Hypothalamus (tissue), 51 donors: ENCODE measurements at regions not wholly inside any gene's neighbourhood (a gene's known extent, or its start where the extent isn't known, plus 50 kb on each side); places are given as distances from the start of the nearest gene placed in this dataset.
"Not testable (repeated sequence)": the region's sequence is repeated elsewhere in the genome, so short reads cannot be mapped to it uniquely, and the experiment has no call there.

Experiments
- DNase-seq, 51 donors: peaks; one replicate each; lab custom pipeline; 2025; lab: John Stamatoyannopoulos, UW

- DNase-seq: no peak
These were observed 105.0 kb upstream of the PRSS3 start for GRCh38 chr9:33690143-33690933.

- DNase-seq: no peak
These were observed 100.1 kb upstream of the PRSS3 start for GRCh38 chr9:33695299-33695698.

GRCh38 chr9:33695856-33696255 is 99.5 kb upstream of the PRSS3 start:
- DNase-seq: no peak

- no peak for DNase-seq
These were observed 98.2 kb upstream of the PRSS3 start for GRCh38 chr9:33697171-33697570.

DNA sequence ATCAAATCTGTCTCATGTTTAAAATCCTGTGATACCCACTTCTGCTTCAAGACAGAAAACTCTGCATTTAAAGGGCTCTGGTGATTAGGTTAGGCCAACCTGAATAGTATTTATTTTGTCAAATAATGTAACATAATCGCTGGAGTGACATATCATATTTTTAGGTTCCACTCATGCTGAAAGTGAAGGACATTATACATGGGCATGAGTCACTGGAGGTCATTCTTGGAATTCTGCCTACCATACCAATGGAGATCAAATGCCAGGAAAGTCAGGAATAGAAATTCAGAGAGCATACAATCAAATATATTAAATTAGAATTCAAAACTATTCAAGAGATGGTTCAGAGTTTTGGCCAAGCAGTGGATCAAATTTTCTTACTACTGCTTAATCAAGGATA is 97.1 kb upstream of the PRSS3 start:
- no peak for DNase-seq

- not testable (repeated sequence) for DNase-seq
These were observed 94.4 kb upstream of the PRSS3 start for GRCh38 chr9:33700940-33701339.

DNA sequence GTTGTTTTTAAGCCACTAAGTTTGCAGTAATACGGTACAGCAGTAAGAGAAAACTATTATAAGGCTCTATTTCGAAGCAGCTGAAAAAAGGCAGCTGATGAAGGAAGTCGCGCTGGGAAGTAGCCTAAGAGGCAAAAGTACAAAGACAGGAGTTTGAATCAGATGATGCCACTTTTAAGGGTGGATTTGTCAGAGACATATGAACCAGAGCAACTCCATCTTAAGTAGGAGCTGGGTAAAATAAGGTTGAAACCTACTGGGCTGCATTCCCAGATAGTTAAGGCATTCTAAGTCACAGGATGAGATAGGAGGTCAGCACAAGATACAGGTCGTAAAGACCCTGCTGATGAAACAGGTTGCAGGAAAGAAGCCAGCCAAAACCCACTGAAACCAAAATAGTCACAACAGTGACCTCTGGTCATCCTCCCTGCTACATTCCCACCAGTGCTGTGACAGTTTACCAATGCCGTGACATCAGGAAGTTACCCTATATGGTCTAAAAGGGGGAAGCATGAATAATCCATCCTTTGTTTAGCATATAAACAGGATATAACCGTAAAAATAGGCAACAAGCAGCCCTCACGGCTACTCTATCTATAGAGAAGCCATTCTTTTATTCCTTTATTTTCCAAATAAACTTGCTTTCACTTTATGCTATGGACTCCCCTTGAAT is 91.8 kb upstream of the PRSS3 start:
- no peak for DNase-seq

DNA sequence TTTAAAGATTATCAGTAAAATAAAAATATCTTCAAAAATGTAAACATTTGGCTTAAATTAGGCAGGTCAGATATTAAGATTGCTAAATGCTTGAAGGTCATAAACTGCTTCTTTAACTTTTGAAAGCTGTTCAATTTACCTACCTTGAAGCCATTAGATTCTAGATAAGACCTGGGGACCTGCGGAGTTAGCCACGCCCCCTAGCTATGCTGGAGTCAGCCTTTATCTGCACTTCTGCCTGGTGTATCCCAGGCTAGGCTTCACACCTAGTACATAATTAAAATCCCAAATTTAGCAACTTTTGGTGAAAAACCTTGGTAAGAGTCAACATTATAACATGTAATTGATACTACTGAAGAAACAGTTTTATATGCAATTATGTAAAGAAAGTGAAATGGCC is 89.9 kb upstream of the PRSS3 start:
- DNase-seq: not testable (repeated sequence)

- DNase-seq: no peak
These were observed 86.9 kb upstream of the PRSS3 start for GRCh38 chr9:33708441-33708840.

DNA sequence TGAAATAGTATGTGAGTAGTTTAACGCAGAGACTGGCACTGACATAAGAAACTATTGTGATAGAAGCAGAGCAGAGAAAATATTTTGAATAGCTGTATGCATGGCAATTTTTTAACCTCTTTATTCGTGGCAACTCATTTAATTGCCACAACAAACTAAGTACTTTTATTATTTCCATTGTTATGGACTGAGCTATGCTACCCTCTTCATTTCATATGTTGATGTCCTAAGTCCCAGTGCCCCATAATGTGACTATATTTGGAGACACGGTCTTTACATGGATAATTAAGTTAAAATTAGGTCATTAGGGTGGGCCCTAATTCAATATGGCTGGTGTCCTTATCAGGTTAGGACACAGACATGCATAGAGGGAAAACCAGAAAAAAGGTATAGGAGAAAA is 86.1 kb upstream of the PRSS3 start:
- DNase-seq: no peak

DNA sequence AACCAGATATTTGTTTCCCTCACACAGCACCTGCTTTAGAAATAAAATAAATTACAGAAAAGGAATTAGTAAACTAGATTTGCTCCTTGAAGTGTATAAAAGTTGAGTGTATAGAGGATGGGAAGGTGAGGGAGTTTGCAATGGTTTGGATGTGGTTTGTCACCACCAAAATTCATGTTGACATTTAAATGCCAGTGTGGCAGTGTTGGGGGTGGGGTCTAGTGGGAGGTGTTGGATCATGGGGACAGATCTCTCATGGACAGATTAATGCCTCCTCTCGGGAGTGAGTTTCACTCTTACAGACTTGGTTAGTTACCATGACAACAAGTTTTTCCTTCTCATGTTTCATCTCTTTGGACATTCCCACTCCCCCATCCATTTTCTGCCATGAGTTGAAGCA is 83.9 kb upstream of the PRSS3 start:
- not testable (repeated sequence) for DNase-seq

DNA sequence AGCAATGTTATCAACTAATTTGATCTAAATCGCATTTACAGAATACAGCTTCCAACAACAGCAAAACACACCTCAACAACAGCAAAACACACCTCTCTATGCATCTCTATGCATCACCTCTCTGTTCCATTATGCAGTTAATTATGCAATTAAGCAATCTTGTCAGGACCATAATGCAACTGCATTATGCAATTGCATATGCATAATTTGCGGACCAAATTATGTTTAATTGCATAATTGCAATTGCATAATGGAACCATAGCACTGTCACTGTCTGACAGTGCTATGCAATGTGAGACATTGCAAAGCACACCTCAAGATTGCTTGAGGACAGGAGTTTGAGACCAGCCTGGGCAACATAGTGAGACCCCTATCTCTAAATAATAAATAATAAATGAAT is 80.4 kb upstream of the PRSS3 start:
- no peak for DNase-seq

GRCh38 chr9:33718987-33719386 is 76.4 kb upstream of the PRSS3 start:
- peak in 3 of 51 donors; percentile 1 to 7 (median 3) for DNase-seq

GRCh38 chr9:33719581-33720374 is 75.6 kb upstream of the PRSS3 start:
- peak in 1 of 51 donors; percentile 10 for DNase-seq

GRCh38 chr9:33721674-33722358 is 73.5 kb upstream of the PRSS3 start:
- peak in 50 of 51 donors; percentile 17 to 87 (median 63) for DNase-seq

GRCh38 chr9:33722359-33722675 is 73.0 kb upstream of the PRSS3 start:
- no peak for DNase-seq

- no peak for DNase-seq
These were observed 66.7 kb upstream of the PRSS3 start for GRCh38 chr9:33728613-33729012.

DNA sequence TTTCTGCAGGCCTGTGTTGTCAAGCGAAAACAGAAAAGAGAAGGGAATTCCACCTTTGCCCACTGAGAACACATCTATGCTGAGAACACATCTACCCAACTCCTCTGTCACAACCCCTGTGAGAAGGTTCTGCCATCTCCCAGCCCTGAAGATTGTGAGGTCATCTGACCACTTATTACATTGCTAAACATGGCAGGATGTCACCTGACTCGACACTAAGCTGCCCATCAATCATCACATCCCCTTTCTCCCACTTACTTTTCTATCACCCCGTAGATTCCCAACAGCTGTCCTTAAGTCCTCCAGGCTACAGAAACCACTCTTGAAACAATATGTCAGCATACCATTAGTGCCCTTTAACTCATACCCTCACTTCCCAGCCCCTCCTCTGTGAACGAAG is 64.2 kb upstream of the PRSS3 start:
- DNase-seq: no peak

- DNase-seq: no peak
These were observed 63.7 kb upstream of the PRSS3 start for GRCh38 chr9:33731625-33732024.

- not testable (repeated sequence) for DNase-seq
These were observed 61.0 kb upstream of the PRSS3 start for GRCh38 chr9:33734247-33734940.
